Large intestine (tissue), 3 donors: ENCODE measurements at regions not wholly inside any gene's neighbourhood (a gene's known extent, or its start where the extent isn't known, plus 50 kb on each side); places are given as distances from the start of the nearest gene placed in this dataset.

Experiments used
- DNase-seq, 2 donors: peaks; one replicate each; pipeline versions ENCODE4 v3.0.0 to v3.0.0-alpha.2; 2013
- H3K27ac ChIP-seq: one replicate; pipeline ENCODE4 v1.5.1; 2013; ENCODE audit warnings: low read length
- H3K27me3 ChIP-seq: 2 replicates; pipeline ENCODE4 v1.6.1; 2013; ENCODE audit warnings: low read length; ENCODE audit not compliant: control insufficient read depth, insufficient read depth
- H3K36me3 ChIP-seq: 2 replicates; pipeline ENCODE4 v1.6.1; 2013; ENCODE audit warnings: low read length; ENCODE audit not compliant: control insufficient read depth, insufficient read depth
- H3K4me1 ChIP-seq: one replicate; pipeline ENCODE4 v1.6.1; 2013; ENCODE audit warnings: low read length; ENCODE audit not compliant: control insufficient read depth, insufficient read depth
- H3K4me3 ChIP-seq: one replicate; pipeline ENCODE4 v1.5.1; 2013; ENCODE audit warnings: low read length
- H3K9me3 ChIP-seq: one replicate; pipeline ENCODE4 v1.6.1; 2013; ENCODE audit warnings: mild to moderate bottlenecking, low read depth, low read length, moderate library complexity; ENCODE audit not compliant: control insufficient read depth
- WGBS: methylation state at CpG from one replicate; pipeline ENCODE4 v1.1.5; 2013; ENCODE audit warnings: low lambda C conversion rate; ENCODE audit not compliant: insufficient coverage; 5-methylcytosine and 5-hydroxymethylcytosine counted together

DNA sequence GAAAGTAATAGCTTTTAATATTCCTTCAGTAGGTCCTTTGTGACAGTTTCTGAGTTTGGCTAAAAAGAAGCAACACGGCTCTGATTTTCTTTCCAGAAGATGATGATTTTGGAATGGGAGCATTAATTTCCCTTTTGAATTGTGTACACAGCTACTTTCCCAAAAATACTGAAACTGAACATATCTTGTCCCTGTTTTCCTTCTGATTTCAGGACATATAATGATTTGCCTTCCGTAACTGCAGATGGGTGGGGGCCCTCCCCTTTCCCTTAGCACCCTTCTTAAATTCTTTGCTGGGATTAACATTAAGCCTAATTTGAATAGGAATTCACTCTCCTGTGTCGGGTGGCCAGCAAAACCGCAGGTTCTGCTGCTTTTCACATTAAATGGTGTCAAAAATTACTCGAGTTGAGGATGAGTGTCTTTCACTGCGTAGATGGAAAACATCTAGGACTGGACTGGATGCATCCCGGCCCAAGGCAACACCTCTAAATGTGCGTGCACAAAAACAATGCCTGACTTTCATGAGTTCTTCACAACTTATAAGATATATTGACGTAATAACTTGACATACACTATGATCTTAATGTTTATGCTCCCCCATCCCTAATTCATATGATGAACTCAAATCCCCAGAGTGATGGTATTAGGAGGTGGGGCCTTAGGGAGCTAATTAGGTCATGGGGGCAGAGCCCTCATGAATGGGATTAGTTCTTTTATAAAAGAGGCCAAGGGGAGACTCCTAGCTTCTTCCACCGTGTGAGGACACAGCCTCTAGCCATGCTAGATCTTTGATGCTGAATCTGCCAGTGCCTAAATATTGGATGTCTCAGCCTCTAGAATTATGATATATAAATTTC lies 158.1 kb downstream of the AEBP2 start:
- no peak for DNase-seq
- Histone ChIP-seq H3K36me3 (no peaks in the 10 kb centered on the region), H3K4me3 (no peak overlapping the region), H3K9me3 (no peaks in the 10 kb centered on the region), H3K27me3 (no peaks in the 10 kb centered on the region), H3K4me1 (no peaks in the 10 kb centered on the region), H3K27ac (no peak overlapping the region)
- 100% methylated on average over 1 of the region's 10 CpGs for WGBS

DNA sequence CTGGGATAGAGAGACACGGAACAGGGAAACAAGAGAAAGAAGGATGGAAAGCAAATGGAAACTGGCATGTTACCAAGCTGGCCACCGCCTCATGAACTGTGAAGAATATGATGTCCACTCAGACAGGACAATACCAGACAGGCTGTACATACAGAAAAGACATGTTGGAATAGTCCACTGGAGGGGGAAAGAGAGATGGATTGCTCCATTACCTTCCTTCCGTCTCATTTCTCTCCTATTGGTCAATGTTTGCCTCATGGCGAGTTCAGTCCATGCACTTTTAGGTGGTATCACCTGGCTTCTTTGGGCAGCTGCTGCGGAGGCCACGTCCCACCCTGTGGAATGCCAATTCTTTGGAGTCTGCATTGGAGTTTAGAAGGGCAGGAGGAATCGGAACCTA lies 166.4 kb downstream of the AEBP2 start:
- H3K9me3 ChIP-seq, result no peaks in the 10 kb centered on the region
- H3K4me3 ChIP-seq, result no peak overlapping the region
- no peaks in the 10 kb centered on the region for H3K4me1 ChIP-seq
- no peak overlapping the region for H3K27ac ChIP-seq
- H3K27me3 ChIP-seq, result no peaks in the 10 kb centered on the region
- no peak for DNase-seq
- H3K36me3 ChIP-seq, result no peaks in the 10 kb centered on the region
- 100% methylated on average over 1 of the region's 7 CpGs for WGBS

DNA sequence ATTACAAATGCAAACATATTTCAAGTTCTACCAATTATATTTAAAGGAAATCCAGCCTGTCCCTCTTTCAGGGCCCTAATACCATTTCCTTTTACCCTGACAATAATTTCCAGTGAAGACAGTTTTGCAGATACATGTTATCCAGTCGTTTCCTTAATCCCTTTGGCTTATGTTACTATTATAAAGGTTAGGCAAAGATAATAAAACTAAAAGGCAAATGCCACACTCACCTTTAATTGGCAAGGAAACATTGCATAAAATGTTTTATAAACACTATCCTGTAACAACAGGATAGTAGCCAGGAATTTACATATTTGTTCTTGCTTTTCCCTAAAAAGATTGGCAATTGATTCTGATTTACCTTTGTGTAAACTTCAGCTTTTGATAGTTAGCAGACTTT lies 168.7 kb downstream of the AEBP2 start:
- Histone ChIP-seq H3K9me3 (peaks cover 4% of the 10 kb centered on the region), H3K4me1 (no peaks in the 10 kb centered on the region), H3K27me3 (no peaks in the 10 kb centered on the region), H3K4me3 (no peak overlapping the region), H3K27ac (no peak overlapping the region), H3K36me3 (no peaks in the 10 kb centered on the region)
- DNase-seq, result no peak
- WGBS, result 40% methylated on average over 1 of the region's 1 CpG

DNA sequence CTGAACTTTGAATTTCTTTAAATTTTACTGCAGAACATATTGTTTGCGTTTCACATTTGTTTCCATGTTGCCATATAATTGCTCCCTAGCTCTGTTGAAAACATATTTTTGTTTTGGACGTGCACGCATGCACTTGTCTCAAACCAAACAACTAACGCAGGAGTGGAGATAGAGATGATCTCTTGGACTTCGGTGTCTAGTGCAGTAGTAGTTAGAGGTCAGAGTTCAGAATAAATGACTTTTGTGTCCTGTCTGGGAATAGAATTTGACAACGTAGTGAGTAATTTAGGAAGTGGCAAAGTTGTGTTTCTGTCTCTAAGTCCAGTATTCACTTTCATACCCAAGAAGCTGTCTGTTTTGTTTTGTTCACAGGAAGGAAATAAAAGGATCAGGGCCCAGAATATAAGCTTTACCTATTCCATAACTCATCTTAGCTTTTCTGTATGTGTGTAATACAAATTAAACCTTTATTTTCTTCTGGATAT lies 173.8 kb downstream of the AEBP2 start:
- no peak overlapping the region for H3K27ac ChIP-seq
- WGBS, result 69% methylated on average over 5 of the region's 6 CpGs

DNA sequence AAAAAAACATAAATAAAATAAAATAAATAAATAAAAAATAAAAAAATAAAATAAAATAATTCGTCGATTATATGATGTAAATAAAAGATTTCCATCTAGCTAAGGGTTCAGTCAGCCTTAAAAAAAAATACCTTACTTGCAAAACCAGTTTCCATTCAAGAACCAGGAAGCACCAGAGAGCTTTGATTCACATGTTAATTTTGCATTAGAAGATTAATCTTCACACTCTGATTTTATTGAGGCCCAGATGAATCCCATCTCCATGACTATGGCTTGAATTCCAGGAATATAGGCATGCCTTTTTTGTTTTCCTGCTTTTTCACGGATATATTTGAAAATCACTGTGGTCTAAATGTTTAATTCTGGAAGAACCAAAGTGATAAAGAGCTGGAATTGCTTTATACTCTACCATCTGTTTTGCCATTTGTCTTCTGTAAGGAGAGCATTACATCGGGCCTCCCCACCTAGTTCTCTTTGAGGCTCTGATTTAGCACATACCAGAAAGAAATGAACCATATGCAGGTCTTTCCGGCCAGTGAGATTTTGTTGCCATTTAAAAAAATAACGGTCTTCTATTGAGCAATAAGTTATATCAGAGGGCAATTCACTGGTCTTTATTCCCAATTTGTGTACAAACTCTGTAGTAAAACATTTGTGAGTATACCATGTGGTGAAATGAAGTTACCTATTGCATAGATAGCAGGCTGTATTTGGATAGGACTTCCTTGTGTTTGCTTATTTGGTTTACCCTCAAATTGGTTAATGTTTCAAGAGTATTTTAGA lies 175.5 kb downstream of the AEBP2 start:
- H3K27ac ChIP-seq, result no peak overlapping the region
- no peaks in the 10 kb centered on the region for H3K4me1 ChIP-seq
- DNase-seq, result no peak
- 81% methylated on average over 2 of the region's 6 CpGs for WGBS
- H3K27me3 ChIP-seq, result no peaks in the 10 kb centered on the region
- H3K9me3 ChIP-seq, result peaks cover 4% of the 10 kb centered on the region
- H3K4me3 ChIP-seq, result no peak overlapping the region
- no peaks in the 10 kb centered on the region for H3K36me3 ChIP-seq

More for the DNA sequence above, 173.8 kb downstream of the AEBP2 start:
- Histone ChIP-seq H3K4me1 (no peaks in the 10 kb centered on the region), H3K36me3 (no peaks in the 10 kb centered on the region), H3K9me3 (peaks cover 4% of the 10 kb centered on the region), H3K27me3 (no peaks in the 10 kb centered on the region), H3K4me3 (no peak overlapping the region)
- no peak for DNase-seq

DNA sequence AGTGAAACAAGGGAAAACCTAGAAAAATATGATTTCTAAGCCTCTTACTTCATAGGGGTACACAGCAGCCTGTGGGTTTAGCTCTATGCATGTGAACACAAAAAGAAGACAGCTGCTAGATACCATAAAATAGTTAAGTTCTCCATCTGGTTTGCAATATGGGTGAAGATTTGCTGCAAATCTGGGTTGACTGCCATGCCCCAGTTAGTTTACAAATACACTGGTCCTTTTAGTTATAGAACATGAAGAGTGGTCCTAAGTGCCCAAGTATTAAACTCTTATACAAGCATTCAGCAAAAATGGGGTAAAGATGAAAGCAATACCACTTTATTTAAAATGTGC lies 176.1 kb downstream of the AEBP2 start:
- no peak for DNase-seq
- H3K9me3 ChIP-seq, result peaks cover 4% of the 10 kb centered on the region
- no peaks in the 10 kb centered on the region for H3K36me3 ChIP-seq
- no peaks in the 10 kb centered on the region for H3K27me3 ChIP-seq
- H3K27ac ChIP-seq, result no peak overlapping the region
- no peak overlapping the region for H3K4me3 ChIP-seq
- no peaks in the 10 kb centered on the region for H3K4me1 ChIP-seq

DNA sequence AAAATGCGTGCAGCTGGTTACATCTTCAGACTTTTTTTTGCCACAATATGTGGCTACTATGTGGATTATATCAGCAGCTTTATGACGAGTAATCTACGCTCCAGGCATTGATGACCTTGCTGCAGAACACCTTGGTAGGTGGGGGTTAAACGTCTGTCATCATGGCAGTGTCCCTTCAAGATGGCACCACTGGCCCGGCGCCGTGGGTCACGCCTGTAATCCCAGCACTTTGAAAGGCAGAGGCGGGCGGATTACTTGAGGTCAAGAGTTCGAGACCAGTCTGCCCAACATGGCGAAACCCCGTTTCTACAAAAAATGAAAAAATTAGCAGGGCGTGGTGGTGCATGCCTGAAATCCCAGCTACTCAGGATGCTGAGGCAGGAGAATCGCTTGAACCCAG lies 177.5 kb downstream of the AEBP2 start:
- Histone ChIP-seq H3K27me3 (no peaks in the 10 kb centered on the region), H3K36me3 (no peaks in the 10 kb centered on the region), H3K27ac (no peak overlapping the region), H3K9me3 (no peaks in the 10 kb centered on the region), H3K4me1 (no peaks in the 10 kb centered on the region), H3K4me3 (no peak overlapping the region)
- DNase-seq, result no peak
- no CpG with 5 or more reads among the region's 15 CpGs for WGBS

DNA sequence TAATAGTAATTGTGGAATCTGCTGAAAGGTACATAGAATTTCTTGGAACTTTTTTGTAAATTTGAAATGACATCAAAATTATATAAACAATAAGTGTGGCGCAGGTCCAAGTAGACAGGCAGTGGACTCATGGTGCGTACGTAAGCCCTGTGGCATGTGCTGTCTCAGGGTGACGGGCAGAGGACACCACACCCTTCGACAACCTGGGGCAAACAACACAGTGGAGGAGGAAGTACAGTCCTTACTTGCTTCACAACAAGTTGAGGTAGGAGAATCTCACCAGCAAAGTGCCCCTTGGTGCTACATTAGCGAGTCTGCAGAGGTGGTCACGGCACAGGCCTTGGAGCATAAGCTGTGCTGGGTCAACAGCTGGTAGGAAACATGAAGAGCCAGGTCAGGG lies 180.9 kb downstream of the AEBP2 start:
- no peaks in the 10 kb centered on the region for H3K27me3 ChIP-seq
- 100% methylated on average over 1 of the region's 7 CpGs for WGBS
- H3K27ac ChIP-seq, result no peak overlapping the region
- no peaks in the 10 kb centered on the region for H3K4me1 ChIP-seq
- no peaks in the 10 kb centered on the region for H3K9me3 ChIP-seq
- H3K36me3 ChIP-seq, result no peaks in the 10 kb centered on the region
- no peak for DNase-seq
- H3K4me3 ChIP-seq, result no peak overlapping the region

DNA sequence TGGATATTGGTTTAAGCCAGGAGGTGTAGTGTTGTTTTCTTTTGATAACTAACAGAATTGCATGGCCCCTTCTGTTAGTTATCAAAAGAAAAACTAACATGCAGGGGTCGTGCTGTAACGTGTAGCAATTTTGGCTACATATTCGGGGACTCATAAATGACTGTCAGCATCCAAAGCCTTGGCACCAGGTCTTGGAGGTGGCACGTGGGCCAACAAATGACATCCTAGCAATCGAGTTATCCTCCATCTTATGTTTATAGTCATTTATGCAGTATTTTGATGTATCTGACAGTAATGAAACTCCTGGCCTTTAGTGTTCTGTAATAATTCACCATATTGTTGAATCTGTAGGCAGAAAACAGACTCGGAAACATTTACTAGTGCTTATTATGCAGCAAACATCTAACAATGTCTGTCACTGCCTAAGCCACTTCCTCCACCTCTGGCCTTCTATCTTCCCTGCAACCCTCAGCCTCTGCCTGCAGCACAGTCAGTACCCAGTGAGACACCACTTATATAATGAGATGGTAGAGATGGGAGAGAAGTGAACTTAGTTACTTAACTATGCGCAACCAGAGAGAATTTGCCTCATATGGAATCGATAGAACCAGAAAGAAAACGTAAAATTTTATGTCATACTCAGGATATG lies 184.6 kb downstream of the AEBP2 start:
- no peak overlapping the region for H3K27ac ChIP-seq
- no peaks in the 10 kb centered on the region for H3K27me3 ChIP-seq
- no peaks in the 10 kb centered on the region for H3K36me3 ChIP-seq
- no peak for DNase-seq
- H3K9me3 ChIP-seq, result no peaks in the 10 kb centered on the region
- H3K4me1 ChIP-seq, result no peaks in the 10 kb centered on the region
- WGBS, result 93% methylated on average over 3 of the region's 9 CpGs
- H3K4me3 ChIP-seq, result no peak overlapping the region

DNA sequence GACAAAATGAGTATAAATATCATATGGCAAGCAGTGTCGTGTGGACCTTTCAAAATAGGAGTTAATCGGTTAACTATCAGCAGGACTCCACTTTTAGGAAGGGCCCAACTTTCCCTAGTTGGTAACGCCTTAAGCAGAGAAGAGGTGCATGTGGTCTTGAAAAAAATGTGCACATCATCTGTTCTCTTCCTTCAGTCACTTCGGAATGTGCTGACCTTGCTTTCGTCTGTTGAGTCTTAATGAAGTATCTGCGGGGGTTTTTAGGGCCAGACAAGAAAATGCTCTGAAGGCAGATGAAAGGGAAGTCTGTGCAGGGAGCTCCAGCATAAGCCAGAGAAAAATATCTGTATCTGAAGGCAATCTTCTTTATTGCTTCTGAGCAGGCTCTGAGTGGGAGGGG lies 185.2 kb downstream of the AEBP2 start:
- WGBS, result 49% methylated on average over 2 of the region's 6 CpGs

More for the DNA sequence above, 185.2 kb downstream of the AEBP2 start:
- no peak overlapping the region for H3K4me3 ChIP-seq
- DNase-seq, result no peak
- H3K4me1 ChIP-seq, result no peaks in the 10 kb centered on the region
- no peaks in the 10 kb centered on the region for H3K27me3 ChIP-seq
- H3K36me3 ChIP-seq, result no peaks in the 10 kb centered on the region
- no peaks in the 10 kb centered on the region for H3K9me3 ChIP-seq
- H3K27ac ChIP-seq, result no peak overlapping the region
